Stromal cell of bone marrow (primary cell): ENCODE measurements at regions not wholly inside any gene's neighbourhood (a gene's known extent, or its start where the extent isn't known, plus 50 kb on each side); places are given as distances from the start of the nearest gene placed in this dataset.
"Not testable (repeated sequence)": the region's sequence is repeated elsewhere in the genome, so short reads cannot be mapped to it uniquely, and the experiment has no call there.

ENCODE experiments used
- DNase-seq: peaks from one replicate; pipeline ENCODE4 v3.0.0-alpha.2; 2012; ENCODE audit warnings: low read depth

- DNase-seq: no peak
Measured at GRCh38 chr10:35784751-35785150, 142.7 kb upstream of the FZD8 start.

DNA sequence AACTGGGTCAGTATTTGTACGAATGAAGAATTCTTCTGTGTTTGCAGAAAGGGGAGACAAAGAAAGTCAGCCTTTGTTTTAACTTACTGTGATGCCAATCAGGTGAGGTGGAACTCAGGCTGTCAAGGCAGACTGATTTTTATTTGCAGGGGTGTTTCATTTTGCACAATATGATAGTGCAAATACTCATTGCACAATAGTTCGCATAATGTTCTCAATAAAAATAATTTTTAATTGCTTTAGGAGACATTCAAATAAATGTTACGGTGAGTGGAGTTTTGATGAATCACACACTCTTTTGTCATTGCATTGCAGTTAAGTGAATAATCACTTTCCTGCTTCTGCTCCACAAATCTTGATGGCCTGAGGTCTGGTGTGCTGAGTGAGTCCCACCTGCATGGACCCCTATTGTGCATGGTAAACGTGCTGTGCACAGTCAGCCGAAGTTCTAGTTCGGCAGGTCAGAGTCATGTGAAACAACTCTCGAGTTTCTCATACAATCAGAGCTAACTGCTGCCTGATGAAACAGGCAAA is 141.3 kb upstream of the FZD8 start:
- no peak for DNase-seq

DNA sequence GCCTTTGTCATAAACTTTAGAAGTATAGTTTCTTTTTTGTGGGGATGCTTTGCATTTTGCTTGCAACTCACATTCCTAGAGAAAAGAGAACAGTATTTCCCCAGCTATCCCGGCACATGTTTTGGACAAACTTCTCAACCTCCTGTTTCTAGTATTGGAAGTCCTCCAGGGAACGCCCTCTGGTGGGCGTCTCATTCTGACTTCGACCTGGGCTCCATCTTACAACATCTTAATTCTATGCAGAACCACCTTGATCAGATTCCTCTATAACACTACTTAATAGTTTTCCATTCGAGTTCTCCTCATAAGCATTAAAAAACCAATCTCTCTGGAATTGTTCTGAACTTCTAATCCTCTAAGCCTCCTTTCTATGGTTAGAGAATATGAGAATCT is 139.5 kb upstream of the FZD8 start:
- DNase-seq: no peak

- DNase-seq: no peak
Measured at GRCh38 chr10:35780970-35781642, 139.0 kb upstream of the FZD8 start.

GRCh38 chr10:35778306-35778705 is 136.2 kb upstream of the FZD8 start:
- no peak for DNase-seq

GRCh38 chr10:35776557-35776956 is 134.5 kb upstream of the FZD8 start:
- not testable (repeated sequence) for DNase-seq

- DNase-seq: no peak
Measured at GRCh38 chr10:35774109-35774508, 132.0 kb upstream of the FZD8 start.

GRCh38 chr10:35770817-35771355 is 128.8 kb upstream of the FZD8 start:
- no peak for DNase-seq

DNA sequence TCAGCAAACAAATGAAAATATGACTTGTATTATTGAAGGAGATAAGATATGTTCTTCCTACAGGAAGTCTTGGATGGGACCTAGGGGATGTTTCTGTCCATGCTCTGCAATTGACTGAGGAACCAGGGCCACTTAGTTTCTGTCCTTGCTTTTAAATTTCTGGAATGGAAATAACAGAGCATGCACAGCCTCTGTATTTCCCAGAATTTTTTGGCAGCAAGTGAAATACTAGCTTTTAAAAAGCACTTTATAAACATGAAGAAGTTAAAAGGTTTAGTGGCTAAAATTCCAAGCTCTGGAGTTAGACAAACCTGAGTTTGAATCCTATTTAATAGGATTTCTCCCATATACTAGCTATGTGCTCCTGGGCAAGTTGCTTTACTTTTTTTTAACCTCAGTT is 127.7 kb upstream of the FZD8 start:
- DNase-seq: no peak

- no peak for DNase-seq
Measured at GRCh38 chr10:35768731-35769130, 126.6 kb upstream of the FZD8 start.

DNA sequence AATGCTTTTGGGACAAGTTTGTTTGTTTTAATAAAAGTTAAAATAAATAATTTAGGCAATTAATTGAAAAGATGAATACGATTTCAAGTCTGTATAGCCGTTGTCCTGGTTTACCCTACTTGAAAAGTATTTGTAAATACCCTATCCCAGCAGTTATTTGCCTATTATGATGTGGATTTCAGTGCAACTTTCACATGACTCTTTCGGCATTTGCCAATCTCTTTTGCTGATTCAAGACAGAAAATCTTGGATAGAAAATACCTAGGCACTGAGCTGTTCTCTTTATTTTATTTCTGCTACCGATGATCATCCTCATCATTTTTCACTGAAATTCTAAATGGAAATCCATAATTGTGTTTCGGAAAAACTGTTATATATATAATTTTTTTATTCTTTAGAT is 125.9 kb upstream of the FZD8 start:
- no peak for DNase-seq

GRCh38 chr10:35765996-35766395 is 123.9 kb upstream of the FZD8 start:
- DNase-seq: no peak

DNA sequence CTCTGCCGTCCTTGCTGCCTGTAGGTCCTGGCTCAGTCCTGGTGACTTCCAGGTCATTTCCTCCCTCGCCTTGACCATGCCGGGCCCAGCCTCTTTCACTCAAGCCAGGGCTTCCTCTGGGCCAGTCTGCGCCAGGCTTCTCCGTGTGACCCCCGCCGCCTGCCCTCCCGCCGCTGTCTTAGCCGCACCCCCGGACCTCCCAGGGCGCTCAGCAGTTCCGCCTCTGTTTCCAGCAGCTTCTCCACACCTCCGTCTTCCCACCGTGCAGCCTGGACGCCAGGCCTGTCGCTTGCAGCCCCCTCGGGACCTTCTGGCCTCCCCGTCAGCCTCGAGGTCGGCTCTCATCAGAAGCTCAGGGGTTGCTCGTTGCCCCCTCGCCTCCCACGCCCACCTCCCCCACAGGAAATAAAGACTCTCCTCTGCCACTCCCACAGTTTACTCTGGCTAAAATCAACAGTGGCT is 123.0 kb upstream of the FZD8 start:
- no peak for DNase-seq

- DNase-seq: no peak
Measured at GRCh38 chr10:35762311-35763030, 120.4 kb upstream of the FZD8 start.

DNA sequence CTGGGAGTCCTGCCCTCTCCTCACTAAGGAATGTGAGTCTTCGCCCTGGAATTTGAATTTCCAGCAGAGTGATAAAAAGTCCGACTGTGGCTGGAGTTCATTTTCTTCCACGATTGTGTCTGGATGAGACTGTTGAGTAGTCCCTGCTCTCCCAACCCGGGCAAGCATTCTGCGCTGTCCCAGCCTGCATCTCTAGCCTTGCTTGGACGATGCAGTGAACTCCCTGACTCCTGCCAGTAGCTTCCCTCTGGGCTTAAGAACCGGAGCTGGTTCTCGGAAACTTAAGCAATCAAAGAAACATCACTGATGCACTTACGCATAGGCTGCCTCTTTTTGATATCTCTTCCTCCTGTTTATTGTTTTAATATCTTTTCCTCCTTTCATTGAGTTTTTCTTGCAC is 116.0 kb upstream of the FZD8 start:
- DNase-seq: peak; percentile 61

DNA sequence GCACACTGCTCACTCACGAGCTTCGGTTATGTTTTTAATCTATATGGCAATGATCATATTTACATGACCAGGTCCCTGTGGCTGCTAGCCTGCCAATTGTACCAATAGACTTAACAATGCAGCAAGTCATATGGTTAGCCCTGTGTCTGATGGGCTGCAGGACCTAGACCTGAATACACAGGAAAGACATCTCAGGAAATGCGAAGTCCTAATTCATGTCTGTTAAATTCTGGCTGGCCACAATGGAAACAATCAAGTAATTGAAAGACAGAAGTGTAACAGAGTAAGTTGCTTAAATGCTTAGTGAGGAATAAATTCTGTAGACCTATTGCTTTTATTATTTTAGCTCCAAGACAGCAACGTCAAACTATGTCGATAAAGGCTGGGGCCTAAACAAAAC is 112.4 kb upstream of the FZD8 start:
- no peak for DNase-seq

- peak; percentile 75 for DNase-seq
Measured at GRCh38 chr10:35752469-35753461, 110.7 kb upstream of the FZD8 start.

- DNase-seq: no peak
Measured at GRCh38 chr10:35751347-35751746, 109.3 kb upstream of the FZD8 start.

GRCh38 chr10:35749230-35749629 is 107.1 kb upstream of the FZD8 start:
- no peak for DNase-seq

GRCh38 chr10:35745617-35746403 is 103.7 kb upstream of the FZD8 start:
- no peak for DNase-seq

DNA sequence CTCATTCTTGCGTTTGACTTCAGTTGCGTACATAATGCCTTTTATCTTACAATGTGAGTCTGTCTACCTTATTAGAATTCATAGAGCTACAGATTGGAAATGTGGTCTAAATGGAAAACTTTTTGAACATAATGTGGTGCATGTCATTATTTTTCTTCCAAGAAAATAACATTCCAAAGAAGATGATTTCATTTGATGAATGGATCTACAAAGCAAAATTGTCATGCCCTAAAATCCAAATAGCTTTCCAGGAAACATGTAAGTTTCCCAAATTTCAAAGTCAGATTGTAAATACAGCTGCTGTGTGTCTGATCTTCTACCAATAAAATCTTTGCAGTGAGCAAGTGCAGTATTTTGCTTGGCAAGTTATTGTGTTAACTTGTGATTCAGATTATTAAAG is 101.8 kb upstream of the FZD8 start:
- no peak for DNase-seq
